Activated CD4-positive, alpha-beta T cell treated with anti-CD3 and anti-CD28 coated beads for 4 hours (primary cell): ENCODE measurements at regions not wholly inside any gene's neighbourhood (a gene's known extent, or its start where the extent isn't known, plus 50 kb on each side); places are given as distances from the start of the nearest gene placed in this dataset.

Experiments used
- DNase-seq, 2 donors: peaks; one replicate each; pipeline ENCODE4 v3.0.0-alpha.2; 2020

- DNase-seq, result no peak
These were observed 56.3 kb upstream of the MEF2C start for GRCh38 chr5:88939300-88939699.

- DNase-seq, result no peak
These were observed 55.5 kb upstream of the MEF2C start for GRCh38 chr5:88938488-88938887.

- no peak for DNase-seq
These were observed 54.4 kb upstream of the MEF2C start for GRCh38 chr5:88937406-88937805.

GRCh38 chr5:88934439-88934838 lies 51.5 kb upstream of the MEF2C start:
- no peak for DNase-seq
